B cell (primary cell): ENCODE measurements at regions not wholly inside any gene's neighbourhood (a gene's known extent, or its start where the extent isn't known, plus 50 kb on each side); places are given as distances from the start of the nearest gene placed in this dataset.

ENCODE experiments used
- ATAC-seq: fragments of 200-7000 bp; cut with Tn5 transposase; one replicate; pipeline ENCODE4 v1.10.0; 2021; ENCODE audit warnings: low read depth, mild to moderate bottlenecking, moderate number of reproducible peaks, moderate library complexity
- CTCF ChIA-PET: fragments of 350-600 bp; sonication (Branson Sonifier 250); formaldehyde crosslinking; loops from one replicate; lab custom pipeline; 2021; ENCODE audit warnings: antibody characterized with exemption, inconsistent platforms; lab: Charles Lee
- POLR2A ChIA-PET: fragments of 350-600 bp; sonication (Branson Sonifier 250); formaldehyde crosslinking; loops from one replicate; lab custom pipeline; 2021; ENCODE audit warnings: antibody characterized with exemption; lab: Charles Lee
- DNase-seq: peaks from one replicate; pipeline ENCODE4 v3.0.0; 2013
- H2AFZ ChIP-seq: 2 replicates; pipeline ENCODE4 v1.6.1; 2012; ENCODE audit warnings: mild to moderate bottlenecking, low read depth, low read length; ENCODE audit not compliant: insufficient read depth, poor library complexity, severe bottlenecking
- H3K27ac ChIP-seq, 2 donors: 1 replicate in 1 of 2; 2 replicates in 1 of 2; pipeline ENCODE4 v1.5.1; 2012 to 2013; ENCODE audit warnings: low read length in 2 of 2, mild to moderate bottlenecking in 2 of 2, moderate library complexity in 1 of 2
- H3K27me3 ChIP-seq, 4 experiments: fragments of 200-600 bp in 1 of 4; sonication (generic) in 1 of 4; replicated peaks in 1 of 4; 1 replicate in 2 of 4; 2 replicates in 2 of 4; pipeline versions ENCODE4 v1.6.1 to v1.7.0; 2013 to 2016; ENCODE audit warnings: low read length in 3 of 4, mild to moderate bottlenecking in 2 of 4, mixed read lengths in 1 of 4, moderate library complexity in 1 of 4; ENCODE audit not compliant: insufficient read depth in 4 of 4, control insufficient read depth in 3 of 4; ENCODE audit errors: control extremely low read depth in 1 of 4
- H3K36me3 ChIP-seq, 2 experiments: replicated peaks in 1 of 2; 1 replicate in 1 of 2; 2 replicates in 1 of 2; pipeline versions ENCODE4 v1.6.1 to v1.7.1; 2013; ENCODE audit warnings: low read length in 1 of 2; ENCODE audit not compliant: insufficient read depth in 2 of 2, control insufficient read depth in 1 of 2; ENCODE audit errors: control extremely low read depth in 1 of 2, extremely low read depth in 1 of 2
- H3K4me1 ChIP-seq, 2 donors: fragments of 200-600 bp in 1 of 2; sonication (generic) in 1 of 2; 1 replicate in 1 of 2; 2 replicates in 1 of 2; pipeline versions ENCODE4 v1.5.1 to v1.6.1; 2013 to 2017; ENCODE audit warnings: low read length in 2 of 2; ENCODE audit not compliant: control insufficient read depth in 2 of 2, insufficient read depth in 2 of 2
- H3K4me2 ChIP-seq: replicated peaks from 2 replicates; pipeline ENCODE3; 2012; ENCODE audit warnings: mild to moderate bottlenecking, low read depth, low read length; ENCODE audit not compliant: poor library complexity, severe bottlenecking
- H3K4me3 ChIP-seq, 5 experiments: fragments of 200-600 bp in 1 of 5; sonication (generic) in 1 of 5; 1 replicate in 3 of 5; 2 replicates in 2 of 5; pipeline versions ENCODE4 v1.5.1 to v1.7.0; 2011 to 2016; ENCODE audit warnings: low read length in 4 of 5, mild to moderate bottlenecking in 4 of 5, low read depth in 2 of 5, control low read depth in 1 of 5, moderate library complexity in 1 of 5; ENCODE audit not compliant: insufficient read depth in 1 of 5; ENCODE audit errors: control extremely low read depth in 1 of 5, extremely low read depth in 1 of 5
- H3K79me2 ChIP-seq: fragments of 200-600 bp; sonication (generic); one replicate; pipeline ENCODE4 v1.6.0; 2016; ENCODE audit warnings: low read length; ENCODE audit not compliant: control insufficient read depth, insufficient read depth
- H3K9ac ChIP-seq: fragments of 200-600 bp; sonication (generic); 2 replicates; pipeline ENCODE4 v1.6.1; 2017; ENCODE audit warnings: mild to moderate bottlenecking, low read length, moderate library complexity
- H3K9me3 ChIP-seq, 3 donors: one replicate each; pipeline versions ENCODE4 v1.6.1 to v1.7.1; 2013; ENCODE audit warnings: low read length in 2 of 3; ENCODE audit not compliant: control insufficient read depth in 2 of 3, insufficient read depth in 1 of 3; ENCODE audit errors: control extremely low read depth in 1 of 3
- H4K20me1 ChIP-seq: 2 replicates; pipeline ENCODE4 v1.6.0; 2012; ENCODE audit warnings: mild to moderate bottlenecking, low read length; ENCODE audit not compliant: insufficient read depth, control insufficient read depth, poor library complexity, severe bottlenecking
- H3K27ac Mint-ChIP-seq: one replicate; pipeline ENCODE4 v1.8.0; 2021; ENCODE audit warnings: mixed read lengths
- H3K27me3 Mint-ChIP-seq: one replicate; pipeline ENCODE4 v1.8.0; 2021; ENCODE audit warnings: mixed read lengths
- H3K4me1 Mint-ChIP-seq: one replicate; pipeline ENCODE4 v1.8.0; 2021; ENCODE audit warnings: mixed read lengths
- H3K4me3 Mint-ChIP-seq: one replicate; pipeline ENCODE4 v1.8.0; 2021; ENCODE audit warnings: mixed read lengths
- H3K9me3 Mint-ChIP-seq: one replicate; pipeline ENCODE4 v1.8.0; 2022; ENCODE audit warnings: mixed read lengths; ENCODE audit not compliant: insufficient read depth
- EZH2 ChIP-seq: IDR thresholded peaks from 2 replicates; pipeline ENCODE4 v1.6.1; 2012; ENCODE audit warnings: borderline replicate concordance, low read depth, mild to moderate bottlenecking, moderate library complexity, low read length; ENCODE audit not compliant: insufficient read depth, poor library complexity, severe bottlenecking
- WGBS: methylation state at CpG from one replicate; pipeline ENCODE4 v1.1.5; 2013; ENCODE audit warnings: missing lambda C conversion rate; ENCODE audit not compliant: insufficient coverage; 5-methylcytosine and 5-hydroxymethylcytosine counted together
- intact Hi-C: fragments of 100-400 bp; cut with micrococcal nuclease; formaldehyde crosslinking; loops from one replicate; pipeline ENCODE4 v1.10.0; 2022
- TF ChIP-seq, protein P1 (sequence below): fragments of 200-600 bp; IDR thresholded peaks from one replicate; pipeline ENCODE4 v1.8.0; 2022; ENCODE audit warnings: antibody characterized with exemption, mild to moderate bottlenecking

DNA sequence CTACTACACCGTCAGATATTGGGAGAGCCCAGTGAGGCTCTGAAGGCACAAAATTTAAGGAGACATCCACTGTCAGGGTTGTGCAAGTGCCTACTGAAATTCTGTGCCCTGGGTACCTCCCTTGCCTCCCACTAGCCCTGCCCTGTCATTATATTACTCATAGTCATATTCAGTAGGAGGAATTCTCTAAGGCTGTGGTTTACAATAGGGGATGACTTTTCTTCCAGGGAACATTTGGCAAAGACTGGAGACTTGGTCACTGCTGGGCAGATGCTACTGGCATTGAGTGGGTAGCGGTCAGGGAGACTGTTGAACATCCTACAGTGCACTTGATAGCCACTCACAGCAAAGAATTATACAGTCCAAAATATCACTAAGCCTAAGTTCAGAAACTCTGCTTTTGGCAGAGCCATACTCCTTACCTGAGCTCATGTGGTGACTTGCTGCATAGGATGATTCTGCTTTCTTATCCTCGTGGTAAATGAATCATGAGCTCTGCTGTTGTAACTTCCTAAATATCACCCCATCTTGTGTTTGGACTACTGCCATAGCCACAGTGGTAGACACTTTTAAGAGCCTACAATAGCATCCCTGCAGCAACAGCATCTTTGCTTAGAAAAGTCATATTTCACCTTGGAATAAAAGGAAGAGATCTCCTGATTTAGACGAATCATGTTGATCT lies 563.4 kb upstream of the PLXNA2 start:
- 20% methylated on average over 2 of the region's 4 CpGs for WGBS
- no peaks in the 10 kb centered on the region for H3K4me1 Mint-ChIP-seq
- no peak overlapping the region for H3K4me3 ChIP-seq

DNA sequence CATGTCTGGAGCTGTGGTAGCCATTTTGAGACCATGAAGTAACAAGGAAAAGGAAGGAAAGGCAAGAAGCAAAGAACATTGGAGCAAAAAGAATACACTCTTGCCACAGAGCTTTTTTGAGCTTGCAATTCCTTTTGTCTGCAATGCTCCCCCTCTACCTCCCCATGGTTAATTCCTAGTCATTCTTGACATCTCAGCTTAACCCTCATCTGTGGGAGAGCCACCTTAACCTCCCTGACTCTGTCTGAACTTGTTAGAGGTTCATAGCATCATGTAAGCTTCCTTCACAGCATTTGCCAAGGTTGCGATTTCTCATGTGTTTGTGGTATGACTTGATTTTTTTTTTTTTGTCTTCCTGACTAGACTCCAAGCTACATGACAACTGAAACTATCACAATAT lies 564.1 kb upstream of the PLXNA2 start:
- Mint-ChIP-seq H3K27ac (no peak overlapping the region), H3K27me3 (no peaks in the 10 kb centered on the region), H3K9me3 (peaks cover 2% of the 10 kb centered on the region), H3K4me1 (no peaks in the 10 kb centered on the region), H3K4me3 (no peak overlapping the region)
- no peaks in the 10 kb centered on the region for H3K36me3 ChIP-seq
- no peak for ATAC-seq
- CTCF ChIA-PET: no interaction called here
- no peak overlapping the region for H3K9ac ChIP-seq
- POLR2A ChIA-PET: no interaction called here
- H2AFZ ChIP-seq: no peak overlapping the region
- no peaks in the 10 kb centered on the region for H3K4me1 ChIP-seq
- H4K20me1 ChIP-seq: no peaks in the 10 kb centered on the region
- DNase-seq: no peak
- intact Hi-C loops: no loop called here
- no peak overlapping the region for H3K4me2 ChIP-seq
- H3K4me3 ChIP-seq: no peak overlapping the region
- no peaks in the 10 kb centered on the region for H3K79me2 ChIP-seq
- TF ChIP-seq EZH2: no peak
- TF ChIP-seq, protein P1, sequence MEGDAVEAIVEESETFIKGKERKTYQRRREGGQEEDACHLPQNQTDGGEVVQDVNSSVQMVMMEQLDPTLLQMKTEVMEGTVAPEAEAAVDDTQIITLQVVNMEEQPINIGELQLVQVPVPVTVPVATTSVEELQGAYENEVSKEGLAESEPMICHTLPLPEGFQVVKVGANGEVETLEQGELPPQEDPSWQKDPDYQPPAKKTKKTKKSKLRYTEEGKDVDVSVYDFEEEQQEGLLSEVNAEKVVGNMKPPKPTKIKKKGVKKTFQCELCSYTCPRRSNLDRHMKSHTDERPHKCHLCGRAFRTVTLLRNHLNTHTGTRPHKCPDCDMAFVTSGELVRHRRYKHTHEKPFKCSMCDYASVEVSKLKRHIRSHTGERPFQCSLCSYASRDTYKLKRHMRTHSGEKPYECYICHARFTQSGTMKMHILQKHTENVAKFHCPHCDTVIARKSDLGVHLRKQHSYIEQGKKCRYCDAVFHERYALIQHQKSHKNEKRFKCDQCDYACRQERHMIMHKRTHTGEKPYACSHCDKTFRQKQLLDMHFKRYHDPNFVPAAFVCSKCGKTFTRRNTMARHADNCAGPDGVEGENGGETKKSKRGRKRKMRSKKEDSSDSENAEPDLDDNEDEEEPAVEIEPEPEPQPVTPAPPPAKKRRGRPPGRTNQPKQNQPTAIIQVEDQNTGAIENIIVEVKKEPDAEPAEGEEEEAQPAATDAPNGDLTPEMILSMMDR: no peak
- peaks cover 0 to 9% (median 0%) of the 10 kb centered on the region in 3 donors for H3K9me3 ChIP-seq
- H3K27me3 ChIP-seq: no peaks in the 10 kb centered on the region
- no peak overlapping the region for H3K27ac ChIP-seq
- no CpG with 5 or more reads among the region's 1 CpG for WGBS

More for the DNA sequence above, 563.4 kb upstream of the PLXNA2 start:
- no peaks in the 10 kb centered on the region for H4K20me1 ChIP-seq
- Mint-ChIP-seq H3K9me3 (peaks cover 2% of the 10 kb centered on the region), H3K4me3 (no peak overlapping the region), H3K27me3 (no peaks in the 10 kb centered on the region), H3K27ac (no peak overlapping the region)
- TF ChIP-seq, protein P1: no peak
- no peak for TF ChIP-seq EZH2
- intact Hi-C loops: no loop called here
- no peaks in the 10 kb centered on the region for H3K4me1 ChIP-seq
- H3K4me2 ChIP-seq: no peak overlapping the region
- H3K27me3 ChIP-seq: no peaks in the 10 kb centered on the region
- no peaks in the 10 kb centered on the region for H3K36me3 ChIP-seq
- ChIA-PET CTCF (no interaction called here), POLR2A (no interaction called here)
- no peaks in the 10 kb centered on the region for H3K79me2 ChIP-seq
- ATAC-seq (no peak), DNase-seq (no peak)
- no peak overlapping the region for H2AFZ ChIP-seq
- H3K9me3 ChIP-seq: peaks cover 0 to 9% (median 0%) of the 10 kb centered on the region in 3 donors
- H3K9ac ChIP-seq: no peak overlapping the region
- H3K27ac ChIP-seq: no peak overlapping the region
